HG03378 (cell line): ENCODE measurements at regions not wholly inside any gene's neighbourhood (a gene's known extent, or its start where the extent isn't known, plus 50 kb on each side); places are given as distances from the start of the nearest gene placed in this dataset.

ENCODE experiments used
- ATAC-seq: cut with Tn5 transposase; IDR thresholded peaks from one replicate; pipeline ENCODE4 v1.9.1; 2021; ENCODE audit warnings: mild to moderate bottlenecking, moderate library complexity; ENCODE audit not compliant: unreplicated experiment

GRCh38 chr15:31545257-31545656 lies 218.6 kb downstream of the KLF13 start:
- no peak for ATAC-seq

- no peak for ATAC-seq
These were observed 223.8 kb downstream of the KLF13 start for GRCh38 chr15:31550211-31550977.

GRCh38 chr15:31551323-31551722 lies 224.7 kb downstream of the KLF13 start:
- ATAC-seq, result no peak

- no peak for ATAC-seq
These were observed 226.0 kb downstream of the KLF13 start for GRCh38 chr15:31552482-31553099.

GRCh38 chr15:31554261-31554660 lies 227.6 kb downstream of the KLF13 start:
- ATAC-seq, result no peak

- no peak for ATAC-seq
These were observed 228.4 kb downstream of the KLF13 start for GRCh38 chr15:31555022-31555421.

- ATAC-seq, result no peak
These were observed 230.0 kb downstream of the KLF13 start for GRCh38 chr15:31556494-31557150.

GRCh38 chr15:31557899-31558298 lies 231.3 kb downstream of the KLF13 start:
- ATAC-seq, result no peak

- ATAC-seq, result no peak
These were observed 232.2 kb downstream of the KLF13 start for GRCh38 chr15:31558840-31559239.

- no peak for ATAC-seq
These were observed 233.2 kb downstream of the KLF13 start for GRCh38 chr15:31559786-31560185.

GRCh38 chr15:31560643-31561042 lies 234.0 kb downstream of the KLF13 start:
- no peak for ATAC-seq

- no peak for ATAC-seq
These were observed 234.5 kb downstream of the KLF13 start for GRCh38 chr15:31561156-31561555.

GRCh38 chr15:31563001-31563400 lies 236.4 kb downstream of the KLF13 start:
- no peak for ATAC-seq

- no peak for ATAC-seq
These were observed 236.8 kb downstream of the KLF13 start for GRCh38 chr15:31563421-31563820.

- no peak for ATAC-seq
These were observed 241.2 kb downstream of the KLF13 start for GRCh38 chr15:31567861-31568260.

GRCh38 chr15:31569836-31570235 lies 243.2 kb downstream of the KLF13 start:
- ATAC-seq, result no peak

- ATAC-seq, result no peak
These were observed 244.0 kb downstream of the KLF13 start for GRCh38 chr15:31570591-31570990.

- no peak for ATAC-seq
These were observed 245.0 kb downstream of the KLF13 start for GRCh38 chr15:31571676-31572075.

GRCh38 chr15:31573759-31574158 lies 247.1 kb downstream of the KLF13 start:
- no peak for ATAC-seq

- no peak for ATAC-seq
These were observed 248.1 kb downstream of the KLF13 start for GRCh38 chr15:31574766-31575165.

GRCh38 chr15:31577108-31577507 lies 250.5 kb downstream of the KLF13 start:
- ATAC-seq, result no peak

- ATAC-seq, result no peak
These were observed 252.6 kb downstream of the KLF13 start for GRCh38 chr15:31579282-31579681.
